ENCODE measurements at regions not wholly inside any gene's neighbourhood (a gene's known extent, or its start where the extent isn't known, plus 50 kb on each side); places are given as distances from the start of the nearest gene placed in this dataset.

DNA sequence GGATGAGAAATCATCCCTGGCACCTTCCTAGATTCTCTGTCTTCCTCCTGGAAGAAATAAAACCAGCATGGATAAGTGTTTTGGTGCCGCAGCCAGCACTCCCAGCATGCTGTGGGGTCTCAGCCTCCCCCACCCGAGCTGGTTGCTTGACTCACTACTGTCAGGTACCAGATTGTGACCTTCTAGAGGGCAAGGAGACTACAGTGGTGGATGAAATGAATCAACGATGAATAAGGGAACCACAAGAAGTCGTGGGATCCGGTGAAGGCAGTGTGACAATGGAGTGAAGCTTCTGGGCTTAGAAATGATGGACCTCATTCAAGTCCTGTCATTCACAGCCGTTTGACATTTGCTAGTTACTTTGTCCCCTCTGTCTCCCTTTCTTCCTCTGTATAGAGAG lies 50.2 kb upstream of the SLCO3A1 start:
- 0% methylated on average over 6 of the region's 6 CpGs for WGBS (ENCODE audit: insufficient coverage, low coverage, missing lambda C conversion rate)
- H3K27me3 ChIP-seq (ENCODE audit: control insufficient read depth in 2 of 2, insufficient read depth in 2 of 2, low read length in 2 of 2) = peaks cover 0 to 15% of the 10 kb centered on the region in 2 experiments; a peak in 1 of 5 replicates
- ATAC-seq (no peak), FAIRE-seq (no peak), DNase-seq (ENCODE audit: extremely low read depth in 1 of 4, low spot score in 3 of 4) (no peak)
- in situ Hi-C loops (cut with MboI) = no loop called here
- no peak overlapping the region for H3K4me2 ChIP-seq (ENCODE audit: insufficient read depth, low read length)
- H3K4me1 ChIP-seq (replicated peaks in 1 of 2; ENCODE audit: control insufficient read depth in 2 of 2, insufficient read depth in 2 of 2, low read length in 2 of 2) = no peaks in the 10 kb centered on the region
- POLR2A ChIA-PET = no interaction called here
- CTCF ChIA-PET (ENCODE audit: low intra/inter-chr PET ratio) = no interaction called here
- no peaks in the 10 kb centered on the region for H3K79me2 ChIP-seq (ENCODE audit: control insufficient read depth, insufficient read depth, low read length)
- H3K4me3 ChIP-seq = no peak overlapping the region
- H3K36me3 ChIP-seq (ENCODE audit: control insufficient read depth, insufficient read depth, low read length) = no peaks in the 10 kb centered on the region
- H3K9me1 ChIP-seq (ENCODE audit: control insufficient read depth, insufficient read depth, low read length) = no peaks in the 10 kb centered on the region
- H3K9ac ChIP-seq (ENCODE audit: insufficient read depth in 1 of 2, low read depth in 2 of 2, low read length in 2 of 2) = no peak overlapping the region
- no peak overlapping the region for H2AFZ ChIP-seq (ENCODE audit: low read depth, low read length)
- no peak overlapping the region for H3K27ac ChIP-seq (ENCODE audit: extremely low read depth, low read depth, low read length)
- no peaks in the 10 kb centered on the region for H4K20me1 ChIP-seq (replicated peaks; ENCODE audit: control insufficient read depth, insufficient read depth, low read length)
- BruUV-seq (replicated peaks) = no TSS peak
- H3K9me3 ChIP-seq (replicated peaks; ENCODE audit: control insufficient read depth, insufficient read depth, low read depth, low read length) = no peaks in the 10 kb centered on the region
- intact Hi-C loops (cut with micrococcal nuclease) = no loop called here
- TF ChIP-seq KAT8 (IDR thresholded peaks at IDR 0.05; ENCODE audit: low read depth) (no peak), CHD2 (IDR thresholded peaks at IDR 0.05; ENCODE audit: low read depth, low read length) (no peak), CREB5 (CRISPR knock-in tag; IDR thresholded peaks at IDR 0.05) (no peak), CREB3 (tag; conservative IDR thresholded peaks at IDR 0.05; ENCODE audit: low read depth) (no peak), NR0B1 (IDR thresholded peaks at IDR 0.05; ENCODE audit: partially characterized antibody) (no peak)
- TF ChIP-seq, protein P1, sequence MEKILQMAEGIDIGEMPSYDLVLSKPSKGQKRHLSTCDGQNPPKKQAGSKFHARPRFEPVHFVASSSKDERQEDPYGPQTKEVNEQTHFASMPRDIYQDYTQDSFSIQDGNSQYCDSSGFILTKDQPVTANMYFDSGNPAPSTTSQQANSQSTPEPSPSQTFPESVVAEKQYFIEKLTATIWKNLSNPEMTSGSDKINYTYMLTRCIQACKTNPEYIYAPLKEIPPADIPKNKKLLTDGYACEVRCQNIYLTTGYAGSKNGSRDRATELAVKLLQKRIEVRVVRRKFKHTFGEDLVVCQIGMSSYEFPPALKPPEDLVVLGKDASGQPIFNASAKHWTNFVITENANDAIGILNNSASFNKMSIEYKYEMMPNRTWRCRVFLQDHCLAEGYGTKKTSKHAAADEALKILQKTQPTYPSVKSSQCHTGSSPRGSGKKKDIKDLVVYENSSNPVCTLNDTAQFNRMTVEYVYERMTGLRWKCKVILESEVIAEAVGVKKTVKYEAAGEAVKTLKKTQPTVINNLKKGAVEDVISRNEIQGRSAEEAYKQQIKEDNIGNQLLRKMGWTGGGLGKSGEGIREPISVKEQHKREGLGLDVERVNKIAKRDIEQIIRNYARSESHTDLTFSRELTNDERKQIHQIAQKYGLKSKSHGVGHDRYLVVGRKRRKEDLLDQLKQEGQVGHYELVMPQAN (IDR thresholded peaks at IDR 0.05; ENCODE audit: borderline replicate concordance) = no peak
- TF ChIP-seq, protein P2, sequence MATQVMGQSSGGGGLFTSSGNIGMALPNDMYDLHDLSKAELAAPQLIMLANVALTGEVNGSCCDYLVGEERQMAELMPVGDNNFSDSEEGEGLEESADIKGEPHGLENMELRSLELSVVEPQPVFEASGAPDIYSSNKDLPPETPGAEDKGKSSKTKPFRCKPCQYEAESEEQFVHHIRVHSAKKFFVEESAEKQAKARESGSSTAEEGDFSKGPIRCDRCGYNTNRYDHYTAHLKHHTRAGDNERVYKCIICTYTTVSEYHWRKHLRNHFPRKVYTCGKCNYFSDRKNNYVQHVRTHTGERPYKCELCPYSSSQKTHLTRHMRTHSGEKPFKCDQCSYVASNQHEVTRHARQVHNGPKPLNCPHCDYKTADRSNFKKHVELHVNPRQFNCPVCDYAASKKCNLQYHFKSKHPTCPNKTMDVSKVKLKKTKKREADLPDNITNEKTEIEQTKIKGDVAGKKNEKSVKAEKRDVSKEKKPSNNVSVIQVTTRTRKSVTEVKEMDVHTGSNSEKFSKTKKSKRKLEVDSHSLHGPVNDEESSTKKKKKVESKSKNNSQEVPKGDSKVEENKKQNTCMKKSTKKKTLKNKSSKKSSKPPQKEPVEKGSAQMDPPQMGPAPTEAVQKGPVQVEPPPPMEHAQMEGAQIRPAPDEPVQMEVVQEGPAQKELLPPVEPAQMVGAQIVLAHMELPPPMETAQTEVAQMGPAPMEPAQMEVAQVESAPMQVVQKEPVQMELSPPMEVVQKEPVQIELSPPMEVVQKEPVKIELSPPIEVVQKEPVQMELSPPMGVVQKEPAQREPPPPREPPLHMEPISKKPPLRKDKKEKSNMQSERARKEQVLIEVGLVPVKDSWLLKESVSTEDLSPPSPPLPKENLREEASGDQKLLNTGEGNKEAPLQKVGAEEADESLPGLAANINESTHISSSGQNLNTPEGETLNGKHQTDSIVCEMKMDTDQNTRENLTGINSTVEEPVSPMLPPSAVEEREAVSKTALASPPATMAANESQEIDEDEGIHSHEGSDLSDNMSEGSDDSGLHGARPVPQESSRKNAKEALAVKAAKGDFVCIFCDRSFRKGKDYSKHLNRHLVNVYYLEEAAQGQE (IDR thresholded peaks at IDR 0.05; ENCODE audit: borderline replicate concordance) = no peak
- TF ChIP-seq, protein P2 (CRISPR knock-in tag; IDR thresholded peaks at IDR 0.05; ENCODE audit: low read depth) = no peak
